Body of pancreas (tissue), 4 donors: ENCODE measurements at regions not wholly inside any gene's neighbourhood (a gene's known extent, or its start where the extent isn't known, plus 50 kb on each side); places are given as distances from the start of the nearest gene placed in this dataset.

Experiments
- POLR2A ChIP-seq, 3 donors: fragments of 450-650 bp; IDR thresholded peaks; one replicate each; pipeline ENCODE4 v1.6.1; 2016; ENCODE audit warnings: antibody characterized with exemption in 3 of 3, mild to moderate bottlenecking in 2 of 3
- TF ChIP-seq, protein P1 (sequence below), 7 experiments: fragments of 450-650 bp in 4 of 7; fragments of 200-600 bp in 3 of 7; sonication (generic) in 3 of 7; IDR thresholded peaks; one replicate each; pipeline ENCODE4 v1.5.1; 2016 to 2019; ENCODE audit warnings: antibody characterized with exemption in 7 of 7

DNA sequence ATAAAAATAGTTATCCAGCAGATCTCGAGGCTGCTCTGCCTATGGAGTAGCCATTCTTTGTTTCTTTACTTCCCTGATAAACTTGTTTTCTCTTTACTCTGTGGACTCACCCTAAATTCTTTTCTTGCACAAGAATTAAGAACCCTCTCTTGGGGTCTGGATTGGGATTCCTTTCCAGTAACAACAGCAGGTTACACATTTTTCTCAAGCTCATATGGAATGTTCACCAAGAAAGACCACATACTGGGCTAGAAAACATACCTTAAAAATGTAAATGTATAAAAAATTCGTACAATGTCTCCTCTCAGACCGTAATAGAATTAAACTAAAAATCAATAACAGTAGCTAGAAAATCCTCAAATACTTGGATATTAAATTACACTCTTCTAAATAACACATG is 299.2 kb downstream of the CNTN3 start:
- TF ChIP-seq, protein P1, sequence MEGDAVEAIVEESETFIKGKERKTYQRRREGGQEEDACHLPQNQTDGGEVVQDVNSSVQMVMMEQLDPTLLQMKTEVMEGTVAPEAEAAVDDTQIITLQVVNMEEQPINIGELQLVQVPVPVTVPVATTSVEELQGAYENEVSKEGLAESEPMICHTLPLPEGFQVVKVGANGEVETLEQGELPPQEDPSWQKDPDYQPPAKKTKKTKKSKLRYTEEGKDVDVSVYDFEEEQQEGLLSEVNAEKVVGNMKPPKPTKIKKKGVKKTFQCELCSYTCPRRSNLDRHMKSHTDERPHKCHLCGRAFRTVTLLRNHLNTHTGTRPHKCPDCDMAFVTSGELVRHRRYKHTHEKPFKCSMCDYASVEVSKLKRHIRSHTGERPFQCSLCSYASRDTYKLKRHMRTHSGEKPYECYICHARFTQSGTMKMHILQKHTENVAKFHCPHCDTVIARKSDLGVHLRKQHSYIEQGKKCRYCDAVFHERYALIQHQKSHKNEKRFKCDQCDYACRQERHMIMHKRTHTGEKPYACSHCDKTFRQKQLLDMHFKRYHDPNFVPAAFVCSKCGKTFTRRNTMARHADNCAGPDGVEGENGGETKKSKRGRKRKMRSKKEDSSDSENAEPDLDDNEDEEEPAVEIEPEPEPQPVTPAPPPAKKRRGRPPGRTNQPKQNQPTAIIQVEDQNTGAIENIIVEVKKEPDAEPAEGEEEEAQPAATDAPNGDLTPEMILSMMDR (IDR thresholded peaks at IDR 0.05): no peak
- TF ChIP-seq POLR2A (IDR thresholded peaks at IDR 0.05): no peak
